HEK293 (cell line): ENCODE measurements at regions not wholly inside any gene's neighbourhood (a gene's known extent, or its start where the extent isn't known, plus 50 kb on each side); places are given as distances from the start of the nearest gene placed in this dataset.

ENCODE experiments used
- CTCF ChIP-seq: fragments of 450-650 bp; formaldehyde crosslinking; IDR thresholded peaks from 2 replicates; pipeline ENCODE4 v1.5.1; 2016; ENCODE audit warnings: missing biosample characterization, missing genetic modification characterization
- TRIM28 ChIP-seq: IDR thresholded peaks from 2 replicates; pipeline ENCODE4 v1.6.1; 2011; ENCODE audit warnings: low read length, control low read depth, borderline replicate concordance
- ZNF311 ChIP-seq: fragments of 450-650 bp; formaldehyde crosslinking; IDR thresholded peaks from 2 replicates; pipeline ENCODE4 v1.5.1; 2017; ENCODE audit warnings: missing biosample characterization, missing genetic modification characterization, borderline replicate concordance
- ZNF423 ChIP-seq: fragments of 450-650 bp; formaldehyde crosslinking; IDR thresholded peaks from 2 replicates; pipeline ENCODE4 v1.5.1; 2016; ENCODE audit warnings: missing biosample characterization, missing genetic modification characterization
- ZNF521 ChIP-seq: fragments of 450-650 bp; formaldehyde crosslinking; IDR thresholded peaks from 2 replicates; pipeline ENCODE4 v1.5.1; 2017; ENCODE audit warnings: missing biosample characterization, mild to moderate bottlenecking, missing genetic modification characterization
- ZNF561 ChIP-seq: fragments of 450-650 bp; IDR thresholded peaks from 2 replicates; pipeline ENCODE4 v1.5.1; 2018; ENCODE audit warnings: missing biosample characterization, missing genetic modification characterization, borderline replicate concordance
- ZNF629 ChIP-seq: fragments of 450-650 bp; formaldehyde crosslinking; IDR thresholded peaks from 2 replicates; pipeline ENCODE4 v1.5.1; 2017; ENCODE audit warnings: missing biosample characterization, missing genetic modification characterization
- ZNF837 ChIP-seq: fragments of 450-650 bp; formaldehyde crosslinking; IDR thresholded peaks from 2 replicates; pipeline ENCODE4 v1.5.1; 2016; ENCODE audit warnings: missing biosample characterization, missing genetic modification characterization

GRCh38 chr1:232168508-232168907 is 461.4 kb downstream of the SIPA1L2 start:
- no peak for TF ChIP-seq ZNF561 (tag by site-specific recombination)
- no peak for TF ChIP-seq ZNF423
- TF ChIP-seq ZNF521, result no peak
- TF ChIP-seq TRIM28, result no peak
- TF ChIP-seq ZNF837 (tag by site-specific recombination), result no peak
- no peak for TF ChIP-seq CTCF (tag by site-specific recombination)
- TF ChIP-seq ZNF629 (tag by site-specific recombination), result no peak
- no peak for TF ChIP-seq ZNF311 (tag by site-specific recombination)
